ENCODE measurements at regions not wholly inside any gene's neighbourhood (a gene's known extent, or its start where the extent isn't known, plus 50 kb on each side); places are given as distances from the start of the nearest gene placed in this dataset.

DNA sequence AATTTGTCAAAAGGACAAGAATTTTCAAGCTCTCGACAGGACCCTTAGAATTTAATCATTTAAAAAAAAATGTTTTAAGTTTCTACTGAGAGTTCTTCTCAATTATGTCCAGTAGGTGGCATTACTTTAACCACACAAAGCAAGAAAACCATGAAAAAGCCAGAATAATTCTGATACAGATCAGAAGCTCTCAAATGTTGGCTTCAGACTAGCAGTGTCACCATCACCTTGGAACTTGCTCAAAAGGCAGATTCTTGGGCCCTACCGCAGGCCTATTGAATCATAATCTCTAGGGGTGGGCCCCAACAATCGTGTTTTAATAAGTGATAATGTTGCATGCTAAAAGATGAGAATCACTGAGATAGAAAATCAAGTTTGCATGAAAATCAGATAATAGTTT, 99.5 kb upstream of the KCNMB2 start:
- Mint-ChIP-seq H3K4me1 (ENCODE audit: low read depth) (no peaks in the 10 kb centered on the region), H3K4me3 (no peak overlapping the region), H3K27me3 (peaks cover 4% of the 10 kb centered on the region), H3K27ac (no peak overlapping the region), H3K9me3 (no peaks in the 10 kb centered on the region), H3K36me3 (ENCODE audit: low read depth) (no peaks in the 10 kb centered on the region)
- DNase-seq = peak in 3 of 14 experiments; percentile 9 to 14 (median 13)
- no peak overlapping the region for H3K27ac ChIP-seq (ENCODE audit: low read depth in 1 of 2, low read length in 2 of 2)
- intact Hi-C loops (cut with DNase I, micrococcal nuclease) = loop anchor here (2.0 to 5.0 kb wide), 2 partner anchors 880 to 881 kb away; no protein-coding TSS in a partner anchor
- TF ChIP-seq, protein P1, sequence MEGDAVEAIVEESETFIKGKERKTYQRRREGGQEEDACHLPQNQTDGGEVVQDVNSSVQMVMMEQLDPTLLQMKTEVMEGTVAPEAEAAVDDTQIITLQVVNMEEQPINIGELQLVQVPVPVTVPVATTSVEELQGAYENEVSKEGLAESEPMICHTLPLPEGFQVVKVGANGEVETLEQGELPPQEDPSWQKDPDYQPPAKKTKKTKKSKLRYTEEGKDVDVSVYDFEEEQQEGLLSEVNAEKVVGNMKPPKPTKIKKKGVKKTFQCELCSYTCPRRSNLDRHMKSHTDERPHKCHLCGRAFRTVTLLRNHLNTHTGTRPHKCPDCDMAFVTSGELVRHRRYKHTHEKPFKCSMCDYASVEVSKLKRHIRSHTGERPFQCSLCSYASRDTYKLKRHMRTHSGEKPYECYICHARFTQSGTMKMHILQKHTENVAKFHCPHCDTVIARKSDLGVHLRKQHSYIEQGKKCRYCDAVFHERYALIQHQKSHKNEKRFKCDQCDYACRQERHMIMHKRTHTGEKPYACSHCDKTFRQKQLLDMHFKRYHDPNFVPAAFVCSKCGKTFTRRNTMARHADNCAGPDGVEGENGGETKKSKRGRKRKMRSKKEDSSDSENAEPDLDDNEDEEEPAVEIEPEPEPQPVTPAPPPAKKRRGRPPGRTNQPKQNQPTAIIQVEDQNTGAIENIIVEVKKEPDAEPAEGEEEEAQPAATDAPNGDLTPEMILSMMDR (IDR thresholded peaks at IDR 0.05) = peak; percentile 47
- no peak for ATAC-seq (ENCODE audit: poor library complexity)
- H3K4me1 ChIP-seq (ENCODE audit: insufficient read depth, low read length) = no peaks in the 10 kb centered on the region
- no peaks in the 10 kb centered on the region for H3K36me3 ChIP-seq (ENCODE audit: insufficient read depth, low read length)
- CTCF ChIA-PET = no interaction called here
- no peak overlapping the region for H3K4me3 ChIP-seq (ENCODE audit: low read length)
- H3K9me3 ChIP-seq (ENCODE audit: control insufficient read depth in 1 of 2, insufficient read depth in 1 of 2, low read length in 2 of 2) = no peaks in the 10 kb centered on the region
- POLR2A ChIA-PET = no interaction called here
- H3K27me3 ChIP-seq (ENCODE audit: control insufficient read depth in 1 of 2, insufficient read depth in 2 of 2, low read length in 2 of 2) = no peaks in the 10 kb centered on the region

DNA sequence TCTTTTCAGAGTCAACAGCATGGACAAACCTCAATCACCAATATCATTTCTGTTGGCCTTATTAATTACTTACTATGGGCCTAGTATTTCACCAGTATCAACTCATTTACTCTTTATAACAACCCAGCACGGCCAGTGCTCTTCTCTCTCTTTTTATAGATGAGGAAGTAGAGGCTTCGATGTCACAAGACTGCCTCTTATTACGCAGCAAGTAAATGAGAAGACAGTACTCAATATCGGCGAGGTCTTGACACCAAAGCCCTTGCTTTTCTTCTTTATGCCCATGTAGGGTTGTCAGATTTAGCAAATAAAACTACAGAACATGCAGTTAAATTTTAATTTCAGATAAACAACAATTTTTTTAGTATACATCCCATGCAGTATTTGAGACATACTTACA, 99.0 kb upstream of the KCNMB2 start:
- no peak overlapping the region for H3K27ac Mint-ChIP-seq
- H3K27me3 Mint-ChIP-seq = peaks cover 4% of the 10 kb centered on the region
- ChIA-PET POLR2A (no interaction called here), CTCF (no interaction called here)
- no peak overlapping the region for H3K27ac ChIP-seq (ENCODE audit: low read depth in 1 of 2, low read length in 2 of 2)
- H3K9me3 ChIP-seq (ENCODE audit: control insufficient read depth in 1 of 2, insufficient read depth in 1 of 2, low read length in 2 of 2) = no peaks in the 10 kb centered on the region
- no peaks in the 10 kb centered on the region for H3K4me1 Mint-ChIP-seq (ENCODE audit: low read depth)
- TF ChIP-seq, protein P1 (IDR thresholded peaks at IDR 0.05) = peak; percentile 28
- H3K4me3 ChIP-seq (ENCODE audit: low read length) = no peak overlapping the region
- no peaks in the 10 kb centered on the region for H3K36me3 ChIP-seq (ENCODE audit: insufficient read depth, low read length)
- intact Hi-C loops (cut with DNase I, micrococcal nuclease) = loop anchor here (2.0 to 5.0 kb wide), 2 partner anchors 880 kb away; no protein-coding TSS in a partner anchor
- H3K36me3 Mint-ChIP-seq (ENCODE audit: low read depth) = no peaks in the 10 kb centered on the region
- no peaks in the 10 kb centered on the region for H3K27me3 ChIP-seq (ENCODE audit: control insufficient read depth in 1 of 2, insufficient read depth in 2 of 2, low read length in 2 of 2)
- H3K4me3 Mint-ChIP-seq = no peak overlapping the region
- no peaks in the 10 kb centered on the region for H3K9me3 Mint-ChIP-seq
- ATAC-seq (ENCODE audit: poor library complexity) (no peak), DNase-seq (no peak)
- H3K4me1 ChIP-seq (ENCODE audit: insufficient read depth, low read length) = no peaks in the 10 kb centered on the region

DNA sequence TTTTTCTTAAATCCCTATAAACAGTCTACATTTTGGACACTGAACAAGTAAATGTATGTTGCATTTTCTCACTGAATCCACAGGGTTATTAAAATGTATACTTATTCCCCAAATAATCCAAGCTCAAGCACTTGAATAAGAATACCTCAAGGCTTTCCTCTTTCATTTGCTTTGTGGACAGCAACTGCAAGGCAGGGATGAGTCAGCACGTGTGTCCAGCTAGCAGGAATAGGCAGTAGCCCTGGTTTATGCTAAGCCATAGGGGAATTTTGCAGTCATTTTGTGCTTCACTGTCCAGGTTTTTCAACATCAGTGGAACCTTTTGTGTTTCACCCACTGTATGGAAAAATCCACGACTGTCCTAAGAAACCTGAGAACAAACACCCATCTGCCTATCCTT, 96.7 kb upstream of the KCNMB2 start:
- TF ChIP-seq, protein P1 (IDR thresholded peaks at IDR 0.05) = no peak
- Histone ChIP-seq H3K36me3 (ENCODE audit: insufficient read depth, low read length) (no peaks in the 10 kb centered on the region), H3K4me1 (ENCODE audit: insufficient read depth, low read length) (no peaks in the 10 kb centered on the region), H3K4me3 (ENCODE audit: low read length) (no peak overlapping the region), H3K27me3 (ENCODE audit: control insufficient read depth in 1 of 2, insufficient read depth in 2 of 2, low read length in 2 of 2) (no peaks in the 10 kb centered on the region), H3K9me3 (ENCODE audit: control insufficient read depth in 1 of 2, insufficient read depth in 1 of 2, low read length in 2 of 2) (no peaks in the 10 kb centered on the region), H3K27ac (ENCODE audit: low read depth in 1 of 2, low read length in 2 of 2) (no peak overlapping the region)
- CTCF ChIA-PET = no interaction called here
- Mint-ChIP-seq H3K4me3 (no peak overlapping the region), H3K9me3 (no peaks in the 10 kb centered on the region), H3K27me3 (peaks cover 4% of the 10 kb centered on the region), H3K4me1 (ENCODE audit: low read depth) (no peaks in the 10 kb centered on the region), H3K36me3 (ENCODE audit: low read depth) (no peaks in the 10 kb centered on the region), H3K27ac (no peak overlapping the region)
- POLR2A ChIA-PET = no interaction called here
- ATAC-seq (ENCODE audit: poor library complexity) (no peak), DNase-seq (no peak)
- intact Hi-C loops (cut with DNase I, micrococcal nuclease) = loop anchor here in 1 of 2 experiments (5.0 kb wide), 1 partner anchor 878 kb away; no protein-coding TSS in a partner anchor
